ENCODE measurements at regions not wholly inside any gene's neighbourhood (a gene's known extent, or its start where the extent isn't known, plus 50 kb on each side); places are given as distances from the start of the nearest gene placed in this dataset.
"Not testable (repeated sequence)": the region's sequence is repeated elsewhere in the genome, so short reads cannot be mapped to it uniquely, and the experiment has no call there.

DNA sequence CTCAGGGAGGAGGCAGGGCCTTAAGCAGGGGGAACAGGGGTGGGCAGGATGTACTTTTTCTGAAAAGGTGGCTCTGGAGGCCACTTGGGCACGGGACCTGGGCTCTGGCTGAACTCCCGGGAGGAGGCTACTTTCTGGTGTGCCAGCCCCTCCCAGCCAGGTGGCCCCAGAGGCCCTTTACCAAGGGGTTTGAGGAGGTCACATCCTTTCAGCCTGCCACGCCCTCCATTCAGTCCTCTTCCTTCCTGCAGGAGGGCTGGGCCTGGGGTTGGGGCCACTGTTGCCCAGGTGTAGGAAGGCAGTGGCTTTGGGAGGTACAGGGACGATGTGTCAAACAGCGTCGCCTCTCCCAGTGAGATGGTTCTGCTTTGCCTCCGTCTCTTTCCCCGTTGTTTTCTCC is 172.5 kb downstream of the ADRA2C start:
- H3K9me3 Mint-ChIP-seq; H3K36me3 Mint-ChIP-seq (ENCODE audit: low read depth); H3K27me3 Mint-ChIP-seq; H3K4me3 Mint-ChIP-seq; CTCF ChIA-PET; H3K4me1 Mint-ChIP-seq; H3K27ac Mint-ChIP-seq; POLR2A ChIA-PET; DNase-seq: not testable (repeated sequence)

- DNase-seq; POLR2A ChIA-PET; H3K27me3 Mint-ChIP-seq; CTCF ChIA-PET; H3K36me3 Mint-ChIP-seq (ENCODE audit: low read depth); H3K4me3 Mint-ChIP-seq; H3K9me3 Mint-ChIP-seq; H3K27ac Mint-ChIP-seq; H3K4me1 Mint-ChIP-seq: not testable (repeated sequence)
These were observed 173.9 kb downstream of the ADRA2C start for GRCh38 chr4:3939954-3940591.

DNA sequence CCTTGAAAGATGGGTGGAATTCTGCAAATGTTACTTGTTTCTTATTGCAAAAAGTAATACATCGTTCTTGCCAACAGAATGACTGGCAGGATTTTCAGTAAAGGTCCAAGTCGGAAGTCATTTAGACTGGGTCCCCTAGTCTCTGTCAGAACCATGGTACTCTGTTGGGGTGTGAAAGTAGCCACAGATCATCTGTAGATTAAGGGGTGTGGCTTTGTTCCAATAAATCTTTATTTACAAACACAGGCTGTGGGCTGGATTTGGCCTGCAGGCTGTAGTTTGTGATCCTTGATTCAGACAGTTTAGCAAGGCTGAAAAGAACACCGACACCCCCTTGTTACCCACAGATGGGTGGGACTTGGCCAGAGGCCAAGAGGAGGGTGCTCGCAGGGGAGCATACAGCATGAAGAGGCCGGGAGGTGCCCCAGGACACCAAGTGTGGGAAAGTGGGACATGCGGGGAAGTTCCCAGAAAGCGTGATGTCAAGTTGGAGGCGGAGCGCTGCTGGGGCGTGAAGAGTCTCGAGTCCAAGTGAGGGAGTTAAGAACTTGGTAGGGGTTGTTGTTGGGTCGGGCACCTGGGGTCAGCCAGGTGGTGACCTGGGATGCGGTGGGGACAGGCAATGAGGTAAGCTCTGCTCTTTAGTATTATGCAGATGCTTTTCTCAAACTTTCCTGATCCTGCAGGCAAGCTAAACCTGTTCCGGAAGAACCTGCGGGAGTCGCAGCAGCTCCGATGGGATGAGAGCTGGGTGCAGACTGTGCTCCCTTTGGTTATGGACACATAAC is 175.7 kb downstream of the ADRA2C start:
- H3K27ac Mint-ChIP-seq; H3K9me3 Mint-ChIP-seq; H3K27me3 Mint-ChIP-seq; H3K4me1 Mint-ChIP-seq; H3K4me3 Mint-ChIP-seq; H3K36me3 Mint-ChIP-seq (ENCODE audit: low read depth); POLR2A ChIA-PET; DNase-seq: not testable (repeated sequence)
- CTCF ChIA-PET: interaction anchor here (1.1 kb wide), 3 partner anchors 9 to 61 kb away, joined by 3 to 4 read pairs (median 3); no protein-coding TSS in a partner anchor

GRCh38 chr4:3942569-3942971 is 176.4 kb downstream of the ADRA2C start:
- CTCF ChIA-PET: interaction anchor here (1.1 to 1.3 kb wide), 4 partner anchors 8 to 62 kb away, joined by 3 to 4 read pairs (median 3); no protein-coding TSS in a partner anchor
- H3K36me3 Mint-ChIP-seq (ENCODE audit: low read depth); H3K9me3 Mint-ChIP-seq; POLR2A ChIA-PET; H3K4me1 Mint-ChIP-seq; H3K27me3 Mint-ChIP-seq; H3K4me3 Mint-ChIP-seq; H3K27ac Mint-ChIP-seq: not testable (repeated sequence)
- peak; percentile 69 for DNase-seq

DNA sequence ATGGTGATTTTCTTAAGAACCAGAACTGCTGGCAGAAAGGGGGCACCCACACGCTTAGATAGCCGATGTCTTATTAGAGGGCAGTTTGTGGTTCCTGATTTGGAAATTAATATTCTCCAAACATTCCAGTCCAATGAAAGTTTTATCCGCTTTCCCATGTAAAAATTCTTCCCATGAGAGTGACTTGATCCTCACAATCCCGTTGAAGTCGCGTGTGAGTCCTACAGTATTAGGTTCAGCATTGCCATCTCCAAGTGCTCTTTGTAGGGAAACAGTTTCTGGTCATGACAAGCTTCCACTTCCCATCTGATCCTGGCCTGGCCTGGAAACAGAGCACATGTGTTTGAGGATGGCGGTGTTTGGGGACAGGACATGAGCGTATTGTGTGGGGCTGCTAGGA is 176.9 kb downstream of the ADRA2C start:
- H3K4me3 Mint-ChIP-seq; H3K4me1 Mint-ChIP-seq; H3K27ac Mint-ChIP-seq; H3K9me3 Mint-ChIP-seq; H3K27me3 Mint-ChIP-seq; DNase-seq; H3K36me3 Mint-ChIP-seq (ENCODE audit: low read depth); POLR2A ChIA-PET: not testable (repeated sequence)
- CTCF ChIA-PET: interaction anchor here (1.1 to 1.3 kb wide), 4 partner anchors 8 to 62 kb away, joined by 3 to 4 read pairs (median 3); no protein-coding TSS in a partner anchor

- H3K9me3 Mint-ChIP-seq: no peaks in the 10 kb centered on the region
- POLR2A ChIA-PET: no interaction called here
- no peaks in the 10 kb centered on the region for H3K4me1 Mint-ChIP-seq
- CTCF ChIA-PET: no interaction called here
- no peaks in the 10 kb centered on the region for H3K27me3 Mint-ChIP-seq
- DNase-seq: no peak
- no peaks in the 10 kb centered on the region for H3K36me3 Mint-ChIP-seq (ENCODE audit: low read depth)
- no peak overlapping the region for H3K4me3 Mint-ChIP-seq
- no peak overlapping the region for H3K27ac Mint-ChIP-seq
These were observed 179.5 kb downstream of the ADRA2C start for GRCh38 chr4:3945511-3946290.

DNA sequence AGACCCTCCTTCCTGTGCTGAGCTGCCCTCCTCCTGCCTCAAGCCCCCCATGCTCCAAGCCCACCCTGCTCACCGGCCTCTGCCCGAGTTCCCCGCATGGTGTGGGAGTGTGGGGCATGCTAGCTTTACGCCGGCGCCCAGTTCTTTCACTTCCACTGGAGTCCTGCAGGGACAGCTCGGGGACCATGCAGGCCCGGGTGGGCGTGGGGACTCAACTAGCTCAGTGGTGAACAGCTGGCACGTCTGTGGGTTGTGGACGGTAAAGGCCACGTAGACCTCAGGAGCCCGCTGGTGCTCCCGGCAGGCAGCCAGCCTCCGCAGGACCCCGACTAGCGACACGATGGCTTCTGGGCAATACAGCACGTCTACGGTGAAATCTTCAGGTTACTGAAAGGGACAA is 180.4 kb downstream of the ADRA2C start:
- CTCF ChIA-PET; H3K36me3 Mint-ChIP-seq (ENCODE audit: low read depth); H3K27ac Mint-ChIP-seq: not testable (repeated sequence)

GRCh38 chr4:3947761-3948160 is 181.6 kb downstream of the ADRA2C start:
- POLR2A ChIA-PET; DNase-seq; CTCF ChIA-PET; H3K36me3 Mint-ChIP-seq (ENCODE audit: low read depth); H3K4me3 Mint-ChIP-seq; H3K9me3 Mint-ChIP-seq; H3K4me1 Mint-ChIP-seq; H3K27ac Mint-ChIP-seq; H3K27me3 Mint-ChIP-seq: not testable (repeated sequence)

More for the DNA sequence above, 180.4 kb downstream of the ADRA2C start:
- H3K27me3 Mint-ChIP-seq, H3K4me3 Mint-ChIP-seq, POLR2A ChIA-PET, H3K4me1 Mint-ChIP-seq, DNase-seq, H3K9me3 Mint-ChIP-seq: not testable (repeated sequence)

DNA sequence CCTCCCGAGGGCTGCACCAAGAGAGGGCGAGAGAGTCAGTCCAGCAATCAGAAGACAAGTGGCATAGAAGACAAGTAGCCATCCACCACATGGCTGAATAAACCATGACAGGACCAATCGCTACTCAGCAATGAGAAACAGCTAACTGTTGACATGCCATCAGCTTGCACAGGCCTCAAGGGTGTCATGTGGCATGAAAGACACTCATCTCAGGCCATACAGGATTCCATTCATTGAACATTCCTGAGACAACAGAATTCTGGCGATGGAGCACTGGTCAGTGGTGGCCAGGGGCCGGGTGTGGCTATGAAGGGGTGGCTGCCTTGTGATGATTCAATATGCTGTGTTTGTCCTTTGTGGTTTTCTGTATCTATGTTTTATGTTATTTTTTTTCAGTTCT is 182.0 kb downstream of the ADRA2C start:
- H3K9me3 Mint-ChIP-seq; H3K27me3 Mint-ChIP-seq; H3K27ac Mint-ChIP-seq; H3K36me3 Mint-ChIP-seq (ENCODE audit: low read depth); H3K4me3 Mint-ChIP-seq; DNase-seq; CTCF ChIA-PET; POLR2A ChIA-PET: not testable (repeated sequence)
- peaks cover 10% of the 10 kb centered on the region for H3K4me1 Mint-ChIP-seq

GRCh38 chr4:3949916-3950315 is 183.7 kb downstream of the ADRA2C start:
- H3K9me3 Mint-ChIP-seq; H3K4me3 Mint-ChIP-seq; H3K36me3 Mint-ChIP-seq (ENCODE audit: low read depth); POLR2A ChIA-PET; H3K27me3 Mint-ChIP-seq; H3K27ac Mint-ChIP-seq: not testable (repeated sequence)
- CTCF ChIA-PET: interaction anchor here (1.5 kb wide), 1 partner anchor 7 kb away, joined by 3 read pairs; no protein-coding TSS in a partner anchor
- peak; percentile 25 for DNase-seq
- peaks cover 21% of the 10 kb centered on the region for H3K4me1 Mint-ChIP-seq

GRCh38 chr4:3952443-3953139 is 186.4 kb downstream of the ADRA2C start:
- H3K27ac Mint-ChIP-seq: peak overlapping the region; percentile 24
- peaks cover 27% of the 10 kb centered on the region for H3K4me1 Mint-ChIP-seq
- H3K9me3 Mint-ChIP-seq; H3K4me3 Mint-ChIP-seq; H3K27me3 Mint-ChIP-seq; CTCF ChIA-PET; DNase-seq; POLR2A ChIA-PET; H3K36me3 Mint-ChIP-seq (ENCODE audit: low read depth): not testable (repeated sequence)

GRCh38 chr4:3953140-3953489 is 186.9 kb downstream of the ADRA2C start:
- H3K27me3 Mint-ChIP-seq; DNase-seq; H3K36me3 Mint-ChIP-seq (ENCODE audit: low read depth); POLR2A ChIA-PET; CTCF ChIA-PET; H3K27ac Mint-ChIP-seq; H3K4me3 Mint-ChIP-seq; H3K9me3 Mint-ChIP-seq: not testable (repeated sequence)
- peaks cover 27% of the 10 kb centered on the region for H3K4me1 Mint-ChIP-seq
